BE2C (cell line): ENCODE measurements at regions not wholly inside any gene's neighbourhood (a gene's known extent, or its start where the extent isn't known, plus 50 kb on each side); places are given as distances from the start of the nearest gene placed in this dataset.

Experiments used
- DNase-seq: peaks from one replicate; pipeline ENCODE4 v3.0.0-alpha.2; 2020
- H3K27me3 ChIP-seq: fragments of 250-450 bp; sonication (Bioruptor Pico); 2 replicates; pipeline ENCODE4 v1.5.1; 2020; ENCODE audit warnings: mild to moderate bottlenecking
- H3K36me3 ChIP-seq: fragments of 250-450 bp; sonication (Bioruptor Pico); 2 replicates; pipeline ENCODE4 v1.5.1; 2020; ENCODE audit warnings: mild to moderate bottlenecking
- H3K4me1 ChIP-seq: fragments of 250-450 bp; sonication (Bioruptor Pico); 2 replicates; pipeline ENCODE4 v1.5.1; 2020
- H3K4me3 ChIP-seq: 2 replicates; pipeline ENCODE4 v1.5.1; 2011; ENCODE audit warnings: low read depth, low read length
- H3K9me3 ChIP-seq: fragments of 250-450 bp; sonication (Bioruptor Pico); 2 replicates; pipeline ENCODE4 v1.5.1; 2020
- TF ChIP-seq, protein P1 (sequence below): IDR thresholded peaks from 2 replicates; pipeline ENCODE4 v1.5.1; 2012; ENCODE audit warnings: mild to moderate bottlenecking, low read depth, low read length

- H3K9me3 ChIP-seq, result no peaks in the 10 kb centered on the region
- H3K27me3 ChIP-seq, result no peaks in the 10 kb centered on the region
- no peak for DNase-seq
- peaks cover 11% of the 10 kb centered on the region for H3K4me1 ChIP-seq
- no peaks in the 10 kb centered on the region for H3K36me3 ChIP-seq
- TF ChIP-seq, protein P1, sequence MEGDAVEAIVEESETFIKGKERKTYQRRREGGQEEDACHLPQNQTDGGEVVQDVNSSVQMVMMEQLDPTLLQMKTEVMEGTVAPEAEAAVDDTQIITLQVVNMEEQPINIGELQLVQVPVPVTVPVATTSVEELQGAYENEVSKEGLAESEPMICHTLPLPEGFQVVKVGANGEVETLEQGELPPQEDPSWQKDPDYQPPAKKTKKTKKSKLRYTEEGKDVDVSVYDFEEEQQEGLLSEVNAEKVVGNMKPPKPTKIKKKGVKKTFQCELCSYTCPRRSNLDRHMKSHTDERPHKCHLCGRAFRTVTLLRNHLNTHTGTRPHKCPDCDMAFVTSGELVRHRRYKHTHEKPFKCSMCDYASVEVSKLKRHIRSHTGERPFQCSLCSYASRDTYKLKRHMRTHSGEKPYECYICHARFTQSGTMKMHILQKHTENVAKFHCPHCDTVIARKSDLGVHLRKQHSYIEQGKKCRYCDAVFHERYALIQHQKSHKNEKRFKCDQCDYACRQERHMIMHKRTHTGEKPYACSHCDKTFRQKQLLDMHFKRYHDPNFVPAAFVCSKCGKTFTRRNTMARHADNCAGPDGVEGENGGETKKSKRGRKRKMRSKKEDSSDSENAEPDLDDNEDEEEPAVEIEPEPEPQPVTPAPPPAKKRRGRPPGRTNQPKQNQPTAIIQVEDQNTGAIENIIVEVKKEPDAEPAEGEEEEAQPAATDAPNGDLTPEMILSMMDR, result no peak
- H3K4me3 ChIP-seq, result no peak overlapping the region
Observed at GRCh38 chr15:77542491-77543001, 90.2 kb downstream of the LINGO1 start.

GRCh38 chr15:77541421-77542181 lies 91.1 kb downstream of the LINGO1 start:
- no peak for DNase-seq
- Histone ChIP-seq H3K27me3 (no peaks in the 10 kb centered on the region), H3K4me1 (peaks cover 11% of the 10 kb centered on the region), H3K36me3 (no peaks in the 10 kb centered on the region), H3K9me3 (no peaks in the 10 kb centered on the region), H3K4me3 (no peak overlapping the region)
- TF ChIP-seq, protein P1, result no peak

DNA sequence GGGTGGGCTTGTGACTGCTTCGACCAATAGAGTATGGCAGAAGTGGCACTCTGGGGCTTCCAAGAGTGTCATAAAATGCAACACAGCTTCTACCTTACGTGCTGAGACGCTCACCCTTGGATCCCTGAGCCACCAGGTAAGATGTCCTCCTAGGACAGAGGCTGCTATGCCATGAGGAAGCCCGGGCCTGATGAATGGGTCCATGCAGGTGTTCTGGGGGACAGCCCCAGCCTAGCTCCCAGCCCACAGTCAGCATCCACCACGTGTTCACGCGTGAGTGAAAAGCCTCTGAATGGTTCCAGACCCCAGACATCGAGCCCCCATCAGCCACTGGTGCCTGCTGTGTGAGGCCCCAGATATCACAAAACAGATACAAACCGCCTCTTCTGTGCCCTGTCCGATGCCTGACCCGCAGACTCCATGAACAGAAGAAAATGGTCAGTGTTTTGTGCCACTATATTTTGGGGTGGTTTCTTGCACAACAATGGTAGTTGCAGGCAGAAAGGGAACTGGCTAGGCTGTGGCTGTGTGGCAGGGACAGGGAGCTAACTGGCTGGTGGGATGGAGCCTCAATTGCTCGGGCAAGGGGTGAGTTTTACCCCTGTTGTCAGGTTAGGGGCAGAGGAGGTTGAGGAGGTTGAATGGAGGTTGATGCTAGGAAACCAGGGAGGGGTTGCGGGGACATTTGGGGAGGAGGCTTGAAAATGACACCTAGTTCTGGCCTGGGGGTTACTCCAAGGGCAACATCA lies 92.2 kb downstream of the LINGO1 start:
- TF ChIP-seq, protein P1, result no peak
- Histone ChIP-seq H3K4me1 (peaks cover 1% of the 10 kb centered on the region), H3K9me3 (no peaks in the 10 kb centered on the region), H3K36me3 (no peaks in the 10 kb centered on the region), H3K27me3 (no peaks in the 10 kb centered on the region), H3K4me3 (no peak overlapping the region)
- DNase-seq, result no peak

GRCh38 chr15:77538793-77539497 lies 93.8 kb downstream of the LINGO1 start:
- Histone ChIP-seq H3K9me3 (no peaks in the 10 kb centered on the region), H3K4me3 (no peak overlapping the region), H3K4me1 (no peaks in the 10 kb centered on the region), H3K36me3 (no peaks in the 10 kb centered on the region), H3K27me3 (no peaks in the 10 kb centered on the region)
- TF ChIP-seq, protein P1, result no peak
- DNase-seq, result no peak

GRCh38 chr15:77538027-77538451 lies 94.7 kb downstream of the LINGO1 start:
- H3K36me3 ChIP-seq, result no peaks in the 10 kb centered on the region
- H3K9me3 ChIP-seq, result no peaks in the 10 kb centered on the region
- no peak for DNase-seq
- H3K4me1 ChIP-seq, result no peaks in the 10 kb centered on the region
- H3K27me3 ChIP-seq, result no peaks in the 10 kb centered on the region
- TF ChIP-seq, protein P1, result no peak
- H3K4me3 ChIP-seq, result no peak overlapping the region
